Hepatocyte (in vitro differentiated cells): ENCODE measurements at regions not wholly inside any gene's neighbourhood (a gene's known extent, or its start where the extent isn't known, plus 50 kb on each side); places are given as distances from the start of the nearest gene placed in this dataset.

Experiments used
- DNase-seq: peaks from one replicate; pipeline ENCODE4 v3.0.0-alpha.2; 2016; ENCODE audit warnings: low spot score
- H2AFZ ChIP-seq: fragments of 200-600 bp; sonication (generic); 2 replicates; pipeline ENCODE4 v1.6.0; 2016; ENCODE audit warnings: antibody characterized with exemption, mild to moderate bottlenecking
- H3K27ac ChIP-seq: fragments of 200-600 bp; sonication (generic); 2 replicates; pipeline ENCODE4 v1.5.1; 2016; ENCODE audit warnings: mild to moderate bottlenecking
- H3K27me3 ChIP-seq: fragments of 200-600 bp; sonication (generic); 2 replicates; pipeline ENCODE4 v1.6.1; 2016
- H3K36me3 ChIP-seq: fragments of 200-600 bp; sonication (generic); replicated peaks from 2 replicates; pipeline ENCODE4 v1.5.1; 2016; ENCODE audit warnings: low read depth; ENCODE audit not compliant: insufficient read depth
- H3K4me1 ChIP-seq: fragments of 200-600 bp; sonication (generic); 2 replicates; pipeline ENCODE4 v1.5.1; 2016; ENCODE audit warnings: mild to moderate bottlenecking, moderate library complexity; ENCODE audit not compliant: insufficient read depth
- H3K4me2 ChIP-seq: fragments of 200-600 bp; sonication (generic); 2 replicates; pipeline ENCODE4 v1.6.0; 2016
- H3K4me3 ChIP-seq: fragments of 200-600 bp; sonication (generic); 2 replicates; pipeline ENCODE4 v1.5.1; 2016; ENCODE audit warnings: mild to moderate bottlenecking
- H3K79me2 ChIP-seq: fragments of 200-600 bp; sonication (generic); 2 replicates; pipeline ENCODE4 v1.6.0; 2017; ENCODE audit warnings: mild to moderate bottlenecking
- H3K9me2 ChIP-seq: fragments of 200-600 bp; sonication (generic); replicated peaks from 2 replicates; pipeline ENCODE4 v1.6.0; 2017; ENCODE audit warnings: mild to moderate bottlenecking; ENCODE audit not compliant: insufficient read depth
- H3K9me3 ChIP-seq: fragments of 200-600 bp; sonication (generic); 2 replicates; pipeline ENCODE4 v1.5.1; 2016; ENCODE audit warnings: low read depth, mild to moderate bottlenecking
- H4K20me1 ChIP-seq: fragments of 200-600 bp; sonication (generic); 2 replicates; pipeline ENCODE4 v1.6.0; 2016; ENCODE audit warnings: mild to moderate bottlenecking; ENCODE audit not compliant: insufficient read depth, poor library complexity, severe bottlenecking
- EZH2 ChIP-seq: fragments of 200-600 bp; sonication (generic); IDR thresholded peaks from 2 replicates; pipeline ENCODE4 v1.6.1; 2016; ENCODE audit warnings: antibody characterized with exemption, mild to moderate bottlenecking, borderline replicate concordance
- EZH2phosphoT487 ChIP-seq: fragments of 200-600 bp; sonication (generic); IDR thresholded peaks from one replicate; pipeline ENCODE4 v1.6.1; 2018; ENCODE audit warnings: antibody characterized with exemption, mild to moderate bottlenecking, low read depth, moderate library complexity; ENCODE audit not compliant: unreplicated experiment, severe bottlenecking
- WGBS: methylation state at CpG from one replicate; pipeline ENCODE4 v1.1.6; 2016; ENCODE audit warnings: low lambda C conversion rate; ENCODE audit errors: missing lambda C conversion rate; 5-methylcytosine and 5-hydroxymethylcytosine counted together
- TF ChIP-seq, protein P1 (sequence below): fragments of 200-600 bp; sonication (generic); IDR thresholded peaks from 2 replicates; pipeline ENCODE4 v1.5.1; 2016; ENCODE audit warnings: antibody characterized with exemption, mild to moderate bottlenecking; ENCODE audit not compliant: poor library complexity

DNA sequence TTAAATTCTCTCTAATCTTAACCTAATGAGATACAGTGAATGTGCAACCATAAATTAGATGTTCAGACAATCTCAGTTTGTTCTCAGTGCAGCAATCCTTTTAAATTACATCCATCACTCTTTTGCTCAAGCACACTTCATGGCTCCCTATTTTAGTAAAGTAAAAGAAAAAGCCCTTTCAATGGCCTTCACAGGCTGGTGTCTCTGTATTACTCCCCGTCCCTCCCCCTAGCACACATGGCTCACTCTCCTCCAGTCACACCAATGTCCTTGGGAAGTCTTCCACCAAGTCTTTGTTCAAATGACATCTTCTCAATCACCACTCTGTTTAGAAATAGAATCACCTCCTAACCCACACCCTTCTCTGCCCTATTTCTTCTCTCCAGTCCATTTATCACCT lies 60.3 kb upstream of the RGS7 start:
- TF ChIP-seq EZH2 (no peak), EZH2phosphoT487 (no peak)
- TF ChIP-seq, protein P1, sequence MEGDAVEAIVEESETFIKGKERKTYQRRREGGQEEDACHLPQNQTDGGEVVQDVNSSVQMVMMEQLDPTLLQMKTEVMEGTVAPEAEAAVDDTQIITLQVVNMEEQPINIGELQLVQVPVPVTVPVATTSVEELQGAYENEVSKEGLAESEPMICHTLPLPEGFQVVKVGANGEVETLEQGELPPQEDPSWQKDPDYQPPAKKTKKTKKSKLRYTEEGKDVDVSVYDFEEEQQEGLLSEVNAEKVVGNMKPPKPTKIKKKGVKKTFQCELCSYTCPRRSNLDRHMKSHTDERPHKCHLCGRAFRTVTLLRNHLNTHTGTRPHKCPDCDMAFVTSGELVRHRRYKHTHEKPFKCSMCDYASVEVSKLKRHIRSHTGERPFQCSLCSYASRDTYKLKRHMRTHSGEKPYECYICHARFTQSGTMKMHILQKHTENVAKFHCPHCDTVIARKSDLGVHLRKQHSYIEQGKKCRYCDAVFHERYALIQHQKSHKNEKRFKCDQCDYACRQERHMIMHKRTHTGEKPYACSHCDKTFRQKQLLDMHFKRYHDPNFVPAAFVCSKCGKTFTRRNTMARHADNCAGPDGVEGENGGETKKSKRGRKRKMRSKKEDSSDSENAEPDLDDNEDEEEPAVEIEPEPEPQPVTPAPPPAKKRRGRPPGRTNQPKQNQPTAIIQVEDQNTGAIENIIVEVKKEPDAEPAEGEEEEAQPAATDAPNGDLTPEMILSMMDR: no peak
- no peaks in the 10 kb centered on the region for H3K4me1 ChIP-seq
- H3K4me2 ChIP-seq: no peak overlapping the region
- H2AFZ ChIP-seq: no peak overlapping the region
- H3K27me3 ChIP-seq: peaks cover 8% of the 10 kb centered on the region
- no peaks in the 10 kb centered on the region for H3K79me2 ChIP-seq
- no peaks in the 10 kb centered on the region for H3K36me3 ChIP-seq
- no peaks in the 10 kb centered on the region for H3K9me3 ChIP-seq
- no peaks in the 10 kb centered on the region for H3K9me2 ChIP-seq
- no peaks in the 10 kb centered on the region for H4K20me1 ChIP-seq
- WGBS: 92% methylated on average over 1 of the region's 1 CpG
- DNase-seq: no peak
- H3K27ac ChIP-seq: no peak overlapping the region
- H3K4me3 ChIP-seq: no peak overlapping the region

DNA sequence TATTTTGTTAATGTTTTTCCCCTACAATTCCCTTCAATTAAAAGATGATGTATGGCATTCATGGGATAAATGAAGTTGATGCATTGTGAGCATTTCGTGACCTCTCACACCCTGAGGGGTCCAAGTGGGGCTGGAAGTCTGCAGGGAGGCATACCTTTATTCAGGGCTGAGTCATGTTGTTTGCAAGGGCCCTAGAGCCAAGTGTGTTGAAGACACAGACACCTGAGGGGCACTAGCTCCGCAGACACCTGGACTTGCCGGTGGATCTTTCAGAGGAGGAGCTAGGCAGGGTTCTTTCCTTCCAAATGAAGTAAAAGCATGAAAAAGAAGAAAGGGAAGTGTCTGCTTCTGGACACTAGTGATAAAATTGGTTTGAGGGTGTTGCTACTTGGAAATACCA lies 57.0 kb upstream of the RGS7 start:
- no peaks in the 10 kb centered on the region for H3K9me3 ChIP-seq
- 38% methylated on average over 3 of the region's 3 CpGs for whole genome bisulfite sequencing
- no peak overlapping the region for H3K27ac ChIP-seq
- H3K27me3 ChIP-seq: no peaks in the 10 kb centered on the region
- H3K79me2 ChIP-seq: no peaks in the 10 kb centered on the region
- H4K20me1 ChIP-seq: no peaks in the 10 kb centered on the region
- no peak for DNase-seq
- TF ChIP-seq EZH2: no peak
- TF ChIP-seq EZH2phosphoT487: no peak
- TF ChIP-seq, protein P1: no peak
- no peak overlapping the region for H3K4me2 ChIP-seq
- H3K4me3 ChIP-seq: no peak overlapping the region
- no peaks in the 10 kb centered on the region for H3K36me3 ChIP-seq
- H2AFZ ChIP-seq: no peak overlapping the region
- no peaks in the 10 kb centered on the region for H3K4me1 ChIP-seq
- H3K9me2 ChIP-seq: no peaks in the 10 kb centered on the region

DNA sequence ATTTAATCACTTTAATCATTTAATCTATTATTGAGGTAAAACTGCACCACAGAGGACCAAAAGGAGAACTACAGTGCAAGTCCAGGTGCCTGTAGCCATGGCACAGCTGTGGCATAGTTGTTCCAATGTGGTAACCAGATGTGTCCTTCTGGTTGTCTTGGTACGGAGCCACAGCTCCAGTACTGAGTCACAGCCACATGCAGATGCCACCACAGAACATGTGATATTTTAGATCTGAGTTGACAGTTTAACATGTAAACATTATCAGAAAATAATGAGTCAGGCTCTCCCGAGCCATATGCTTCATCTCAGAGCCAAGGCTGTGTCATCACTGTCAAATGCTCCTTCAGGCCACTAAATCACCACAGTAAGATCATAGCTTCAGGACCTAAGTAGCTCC lies 56.4 kb upstream of the RGS7 start:
- H3K9me2 ChIP-seq: no peaks in the 10 kb centered on the region
- H3K4me1 ChIP-seq: no peaks in the 10 kb centered on the region
- H3K9me3 ChIP-seq: no peaks in the 10 kb centered on the region
- no peaks in the 10 kb centered on the region for H3K79me2 ChIP-seq
- no peaks in the 10 kb centered on the region for H3K36me3 ChIP-seq
- 53% methylated on average over 2 of the region's 2 CpGs for whole genome bisulfite sequencing
- H3K27ac ChIP-seq: no peak overlapping the region
- no peaks in the 10 kb centered on the region for H4K20me1 ChIP-seq
- H3K27me3 ChIP-seq: no peaks in the 10 kb centered on the region
- DNase-seq: no peak
- no peak overlapping the region for H2AFZ ChIP-seq
- H3K4me3 ChIP-seq: no peak overlapping the region
- TF ChIP-seq EZH2phosphoT487: no peak
- TF ChIP-seq, protein P1: no peak
- TF ChIP-seq EZH2: no peak
- no peak overlapping the region for H3K4me2 ChIP-seq

DNA sequence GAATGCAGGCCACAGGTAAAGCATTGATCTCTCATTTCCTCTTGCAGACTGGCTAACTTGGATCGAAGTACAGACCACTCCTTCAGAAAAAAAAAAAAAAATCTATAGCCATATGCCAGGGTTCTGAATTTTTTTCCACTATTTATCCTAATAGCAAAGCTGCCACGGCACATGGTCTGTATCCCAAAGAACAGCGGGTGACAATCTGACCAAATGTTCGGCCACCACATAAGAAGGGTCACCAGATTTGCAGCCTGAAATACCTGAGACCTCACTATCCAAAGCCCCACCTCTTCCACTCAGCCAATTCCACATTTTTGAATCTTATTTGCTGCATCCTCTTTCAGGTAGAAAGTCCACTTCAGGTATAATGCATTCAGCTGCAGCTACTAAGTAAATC lies 55.6 kb upstream of the RGS7 start:
- no peaks in the 10 kb centered on the region for H4K20me1 ChIP-seq
- WGBS: 91% methylated on average over 4 of the region's 4 CpGs
- no peak overlapping the region for H3K27ac ChIP-seq
- H2AFZ ChIP-seq: no peak overlapping the region
- H3K4me2 ChIP-seq: no peak overlapping the region
- no peak for TF ChIP-seq EZH2
- TF ChIP-seq, protein P1: no peak
- TF ChIP-seq EZH2phosphoT487: no peak
- H3K27me3 ChIP-seq: no peaks in the 10 kb centered on the region
- H3K9me3 ChIP-seq: no peaks in the 10 kb centered on the region
- no peaks in the 10 kb centered on the region for H3K36me3 ChIP-seq
- H3K4me3 ChIP-seq: no peak overlapping the region
- no peaks in the 10 kb centered on the region for H3K79me2 ChIP-seq
- H3K4me1 ChIP-seq: no peaks in the 10 kb centered on the region
- H3K9me2 ChIP-seq: no peaks in the 10 kb centered on the region
- DNase-seq: no peak
